NCI-H187 treated with DMSO at 0.1 percent for 48 hours (cell line): ENCODE measurements at regions not wholly inside any gene's neighbourhood (a gene's known extent, or its start where the extent isn't known, plus 50 kb on each side); places are given as distances from the start of the nearest gene placed in this dataset.

Source experiments
- DNase-seq: peaks from one replicate; lab custom pipeline; 2025; lab: John Stamatoyannopoulos, UW

- DNase-seq, result no peak
Measured at GRCh38 chr2:22596306-22596705, 788.7 kb upstream of the KLHL29 start.

GRCh38 chr2:22600156-22600555, 784.8 kb upstream of the KLHL29 start:
- no peak for DNase-seq

- no peak for DNase-seq
Measured at GRCh38 chr2:22600999-22601398, 784.0 kb upstream of the KLHL29 start.

- DNase-seq, result no peak
Measured at GRCh38 chr2:22604136-22604535, 780.8 kb upstream of the KLHL29 start.

GRCh38 chr2:22616031-22616430, 768.9 kb upstream of the KLHL29 start:
- no peak for DNase-seq

- no peak for DNase-seq
Measured at GRCh38 chr2:22623620-22624019, 761.4 kb upstream of the KLHL29 start.

GRCh38 chr2:22626621-22627020, 758.4 kb upstream of the KLHL29 start:
- no peak for DNase-seq

GRCh38 chr2:22628221-22628620, 756.8 kb upstream of the KLHL29 start:
- DNase-seq, result no peak

- no peak for DNase-seq
Measured at GRCh38 chr2:22628906-22629305, 756.1 kb upstream of the KLHL29 start.

GRCh38 chr2:22634167-22634566, 750.8 kb upstream of the KLHL29 start:
- DNase-seq, result no peak

GRCh38 chr2:22656426-22656825, 728.6 kb upstream of the KLHL29 start:
- DNase-seq, result no peak

GRCh38 chr2:22673529-22673928, 711.5 kb upstream of the KLHL29 start:
- DNase-seq, result no peak

- DNase-seq, result no peak
Measured at GRCh38 chr2:22683914-22684313, 701.1 kb upstream of the KLHL29 start.

- no peak for DNase-seq
Measured at GRCh38 chr2:22690096-22690495, 694.9 kb upstream of the KLHL29 start.

- DNase-seq, result no peak
Measured at GRCh38 chr2:22691666-22692065, 693.3 kb upstream of the KLHL29 start.

GRCh38 chr2:22692746-22693145, 692.2 kb upstream of the KLHL29 start:
- DNase-seq, result no peak

GRCh38 chr2:22694300-22694699, 690.7 kb upstream of the KLHL29 start:
- no peak for DNase-seq

- DNase-seq, result no peak
Measured at GRCh38 chr2:22694856-22695255, 690.1 kb upstream of the KLHL29 start.

- no peak for DNase-seq
Measured at GRCh38 chr2:22697054-22697788, 687.8 kb upstream of the KLHL29 start.

GRCh38 chr2:22701561-22702160, 683.3 kb upstream of the KLHL29 start:
- no peak for DNase-seq

GRCh38 chr2:22703286-22703920, 681.6 kb upstream of the KLHL29 start:
- DNase-seq, result no peak

GRCh38 chr2:22719396-22719795, 665.6 kb upstream of the KLHL29 start:
- no peak for DNase-seq

- no peak for DNase-seq
Measured at GRCh38 chr2:22729466-22729865, 655.5 kb upstream of the KLHL29 start.
